ENCODE measurements at regions not wholly inside any gene's neighbourhood (a gene's known extent, or its start where the extent isn't known, plus 50 kb on each side); places are given as distances from the start of the nearest gene placed in this dataset.

GRCh38 chr9:27665136-27665535 is 91.9 kb upstream of the C9orf72 start:
- no peak for TF ChIP-seq SUZ12 (IDR thresholded peaks at IDR 0.05; ENCODE audit: extremely low read depth, insufficient read depth, insufficient read length)
- no peak for TF ChIP-seq YY1 (IDR thresholded peaks at IDR 0.05; ENCODE audit: insufficient read depth, insufficient read length)
- TF ChIP-seq ZNF274 (IDR thresholded peaks at IDR 0.05; ENCODE audit: low read depth, low read length): no peak

Data from NT2/D1 (cell line).